Hepatocyte (in vitro differentiated cells): ENCODE measurements at regions not wholly inside any gene's neighbourhood (a gene's known extent, or its start where the extent isn't known, plus 50 kb on each side); places are given as distances from the start of the nearest gene placed in this dataset.

Source experiments
- CTCF ChIP-seq: fragments of 200-600 bp; sonication (generic); IDR thresholded peaks from 2 replicates; pipeline ENCODE4 v1.5.1; 2016; ENCODE audit warnings: antibody characterized with exemption, mild to moderate bottlenecking; ENCODE audit not compliant: poor library complexity
- EZH2phosphoT487 ChIP-seq: fragments of 200-600 bp; sonication (generic); IDR thresholded peaks from one replicate; pipeline ENCODE4 v1.6.1; 2018; ENCODE audit warnings: antibody characterized with exemption, mild to moderate bottlenecking, low read depth, moderate library complexity; ENCODE audit not compliant: unreplicated experiment, severe bottlenecking

GRCh38 chr15:38683382-38684242, 119.0 kb upstream of the RASGRP1 start:
- TF ChIP-seq CTCF (peak; percentile 84), EZH2phosphoT487 (no peak)
